ENCODE measurements at regions not wholly inside any gene's neighbourhood (a gene's known extent, or its start where the extent isn't known, plus 50 kb on each side); places are given as distances from the start of the nearest gene placed in this dataset.

- no peaks in the 10 kb centered on the region for H4K20me1 ChIP-seq (ENCODE audit: insufficient read depth, low read length)
- H3K36me3 Mint-ChIP-seq (ENCODE audit: low read depth, unreplicated experiment) = no peaks in the 10 kb centered on the region
- H3K27me3 Mint-ChIP-seq (ENCODE audit: low read depth, unreplicated experiment) = no peaks in the 10 kb centered on the region
These were observed 2195.9 kb downstream of the PCDH9 start for GRCh38 chr13:65034266-65034665.

GRCh38 chr13:65032825-65033224, 2197.3 kb downstream of the PCDH9 start:
- no peaks in the 10 kb centered on the region for H3K79me2 ChIP-seq (ENCODE audit: insufficient read depth, low read length)
- H3K4me1 ChIP-seq (ENCODE audit: insufficient read depth, low read length) = no peaks in the 10 kb centered on the region
- H3K9ac ChIP-seq (ENCODE audit: low read length) = no peak overlapping the region
- no peaks in the 10 kb centered on the region for H3K27me3 Mint-ChIP-seq (ENCODE audit: low read depth, unreplicated experiment)
- peaks cover 3% of the 10 kb centered on the region for H3K9me3 Mint-ChIP-seq (ENCODE audit: unreplicated experiment)
- H2AFZ ChIP-seq (ENCODE audit: low read depth, low read length) = no peak overlapping the region
- TF ChIP-seq CTCF (IDR thresholded peaks at IDR 0.05; ENCODE audit: insufficient read depth, low read depth, low read length) = no peak
- TF ChIP-seq EZH2 (IDR thresholded peaks at IDR 0.05; ENCODE audit: insufficient read depth, low read length) = no peak
- H3K36me3 ChIP-seq (ENCODE audit: insufficient read depth, low read length) = no peaks in the 10 kb centered on the region
- FAIRE-seq = no peak
- no peaks in the 10 kb centered on the region for H3K9me3 ChIP-seq (ENCODE audit: insufficient read depth, low read depth, low read length)
- no peaks in the 10 kb centered on the region for H3K27me3 ChIP-seq (ENCODE audit: insufficient read depth, low read length)
- H3K4me2 ChIP-seq (ENCODE audit: low read length) = no peak overlapping the region
- H3K4me3 ChIP-seq (ENCODE audit: insufficient read depth, low read depth, low read length) = no peak overlapping the region
- H3K27ac Mint-ChIP-seq (ENCODE audit: unreplicated experiment) = no peak overlapping the region
- no peak overlapping the region for H3K27ac ChIP-seq (ENCODE audit: low read depth, low read length)
- H3K36me3 Mint-ChIP-seq (ENCODE audit: low read depth, unreplicated experiment) = no peaks in the 10 kb centered on the region
- no peaks in the 10 kb centered on the region for H4K20me1 ChIP-seq (ENCODE audit: insufficient read depth, low read length)
- no peak overlapping the region for H3K4me3 Mint-ChIP-seq (ENCODE audit: unreplicated experiment)
- no peak for DNase-seq (ENCODE audit: low read depth)
- no peaks in the 10 kb centered on the region for H3K4me1 Mint-ChIP-seq (ENCODE audit: low read depth, unreplicated experiment)

More at GRCh38 chr13:65034266-65034665, 2195.9 kb downstream of the PCDH9 start:
- H3K27ac ChIP-seq (ENCODE audit: low read depth, low read length) = no peak overlapping the region
- no peak overlapping the region for H2AFZ ChIP-seq (ENCODE audit: low read depth, low read length)
- H3K27me3 ChIP-seq (ENCODE audit: insufficient read depth, low read length) = no peaks in the 10 kb centered on the region
- no peaks in the 10 kb centered on the region for H3K36me3 ChIP-seq (ENCODE audit: insufficient read depth, low read length)
- H3K4me1 ChIP-seq (ENCODE audit: insufficient read depth, low read length) = no peaks in the 10 kb centered on the region
- H3K4me2 ChIP-seq (ENCODE audit: low read length) = no peak overlapping the region
- H3K9ac ChIP-seq (ENCODE audit: low read length) = no peak overlapping the region
- H3K4me3 Mint-ChIP-seq (ENCODE audit: unreplicated experiment) = no peak overlapping the region
- no peak for FAIRE-seq
- DNase-seq (ENCODE audit: low read depth) = no peak
- no peaks in the 10 kb centered on the region for H3K79me2 ChIP-seq (ENCODE audit: insufficient read depth, low read length)
- TF ChIP-seq EZH2 (IDR thresholded peaks at IDR 0.05; ENCODE audit: insufficient read depth, low read length) = no peak
- no peak for TF ChIP-seq CTCF (IDR thresholded peaks at IDR 0.05; ENCODE audit: insufficient read depth, low read depth, low read length)
- H3K9me3 Mint-ChIP-seq (ENCODE audit: unreplicated experiment) = peaks cover 3% of the 10 kb centered on the region
- no peak overlapping the region for H3K4me3 ChIP-seq (ENCODE audit: insufficient read depth, low read depth, low read length)
- no peaks in the 10 kb centered on the region for H3K9me3 ChIP-seq (ENCODE audit: insufficient read depth, low read depth, low read length)
- no peaks in the 10 kb centered on the region for H3K4me1 Mint-ChIP-seq (ENCODE audit: low read depth, unreplicated experiment)
- no peak overlapping the region for H3K27ac Mint-ChIP-seq (ENCODE audit: unreplicated experiment)

- peak; percentile 34 for FAIRE-seq
These were observed 2202.0 kb downstream of the PCDH9 start for GRCh38 chr13:65028101-65028500.

More at GRCh38 chr13:65028101-65028500, 2202.0 kb downstream of the PCDH9 start:
- Histone ChIP-seq H3K36me3 (ENCODE audit: insufficient read depth, low read length) (no peaks in the 10 kb centered on the region), H3K27ac (ENCODE audit: low read depth, low read length) (no peak overlapping the region), H4K20me1 (ENCODE audit: insufficient read depth, low read length) (no peaks in the 10 kb centered on the region), H3K9ac (ENCODE audit: low read length) (no peak overlapping the region), H3K79me2 (ENCODE audit: insufficient read depth, low read length) (no peaks in the 10 kb centered on the region), H3K4me2 (ENCODE audit: low read length) (no peak overlapping the region), H3K4me1 (ENCODE audit: insufficient read depth, low read length) (no peaks in the 10 kb centered on the region), H3K9me3 (ENCODE audit: insufficient read depth, low read depth, low read length) (no peaks in the 10 kb centered on the region), H2AFZ (ENCODE audit: low read depth, low read length) (no peak overlapping the region), H3K27me3 (ENCODE audit: insufficient read depth, low read length) (no peaks in the 10 kb centered on the region), H3K4me3 (ENCODE audit: insufficient read depth, low read depth, low read length) (no peak overlapping the region)
- no peaks in the 10 kb centered on the region for H3K36me3 Mint-ChIP-seq (ENCODE audit: low read depth, unreplicated experiment)
- H3K27me3 Mint-ChIP-seq (ENCODE audit: low read depth, unreplicated experiment) = no peaks in the 10 kb centered on the region
- no peak overlapping the region for H3K4me3 Mint-ChIP-seq (ENCODE audit: unreplicated experiment)
- no peaks in the 10 kb centered on the region for H3K9me3 Mint-ChIP-seq (ENCODE audit: unreplicated experiment)
- no peak for TF ChIP-seq CTCF (IDR thresholded peaks at IDR 0.05; ENCODE audit: insufficient read depth, low read depth, low read length)
- no peak for TF ChIP-seq EZH2 (IDR thresholded peaks at IDR 0.05; ENCODE audit: insufficient read depth, low read length)
- no peak overlapping the region for H3K27ac Mint-ChIP-seq (ENCODE audit: unreplicated experiment)
- DNase-seq (ENCODE audit: low read depth) = no peak
- H3K4me1 Mint-ChIP-seq (ENCODE audit: low read depth, unreplicated experiment) = no peaks in the 10 kb centered on the region

All from astrocyte (in vitro differentiated cells and primary cell).